Natural killer cell (primary cell): ENCODE measurements at regions not wholly inside any gene's neighbourhood (a gene's known extent, or its start where the extent isn't known, plus 50 kb on each side); places are given as distances from the start of the nearest gene placed in this dataset.

Source experiments
- ATAC-seq, 3 donors: fragments of 150-1000 bp in 2 of 3; fragments of 200-7000 bp in 1 of 3; cut with Tn5 transposase; 1 replicate in 1 of 3; 2 replicates in 2 of 3; pipeline ENCODE4 v1.10.0; 2021; ENCODE audit warnings: mild to moderate bottlenecking in 2 of 3, moderate library complexity in 2 of 3
- DNase-seq, 2 donors: peaks; one replicate each; pipeline versions ENCODE4 v3.0.0 to v3.0.0-alpha.2; 2013 to 2021; ENCODE audit warnings: mixed read lengths in 1 of 2
- H3K27ac ChIP-seq: one replicate; pipeline ENCODE4 v1.5.1; 2013; ENCODE audit warnings: mild to moderate bottlenecking, low read length
- H3K27me3 ChIP-seq: one replicate; pipeline ENCODE4 v1.6.1; 2013; ENCODE audit warnings: low read length; ENCODE audit not compliant: control insufficient read depth, insufficient read depth
- H3K36me3 ChIP-seq: one replicate; pipeline ENCODE4 v1.6.1; 2013; ENCODE audit warnings: low read length; ENCODE audit not compliant: control insufficient read depth, insufficient read depth
- H3K4me1 ChIP-seq: one replicate; pipeline ENCODE4 v1.6.1; 2013; ENCODE audit warnings: low read length; ENCODE audit not compliant: control insufficient read depth, insufficient read depth
- H3K4me3 ChIP-seq: one replicate; pipeline ENCODE4 v1.5.1; 2013; ENCODE audit warnings: low read length
- H3K9me3 ChIP-seq: one replicate; pipeline ENCODE4 v1.6.1; 2013; ENCODE audit warnings: low read length; ENCODE audit not compliant: control insufficient read depth, insufficient read depth
- H3K27ac Mint-ChIP-seq, 2 donors: one replicate each; pipeline ENCODE4 v1.8.0; 2022; ENCODE audit warnings: mild to moderate bottlenecking in 2 of 2, mixed read lengths in 2 of 2, moderate library complexity in 1 of 2
- H3K27me3 Mint-ChIP-seq, 2 donors: one replicate each; pipeline ENCODE4 v1.8.0; 2022; ENCODE audit warnings: low read depth in 2 of 2, mixed read lengths in 2 of 2
- H3K36me3 Mint-ChIP-seq: one replicate; pipeline ENCODE4 v1.8.0; 2022; ENCODE audit warnings: mixed read lengths
- H3K4me1 Mint-ChIP-seq, 2 donors: one replicate each; pipeline ENCODE4 v1.8.0; 2022; ENCODE audit warnings: mixed read lengths in 2 of 2
- H3K4me3 Mint-ChIP-seq: one replicate; pipeline ENCODE4 v1.8.0; 2022; ENCODE audit warnings: mild to moderate bottlenecking, moderate library complexity, mixed read lengths
- H3K9me3 Mint-ChIP-seq, 2 donors: one replicate each; pipeline ENCODE4 v1.8.0; 2022; ENCODE audit warnings: mixed read lengths in 2 of 2
- CTCF ChIP-seq: fragments of 200-600 bp; IDR thresholded peaks from one replicate; pipeline ENCODE4 v1.8.0; 2022; ENCODE audit warnings: antibody characterized with exemption
- WGBS: methylation state at CpG from one replicate; pipeline ENCODE4 v1.1.7; 2013; ENCODE audit warnings: missing lambda C conversion rate; ENCODE audit not compliant: insufficient coverage; 5-methylcytosine and 5-hydroxymethylcytosine counted together
- intact Hi-C: fragments of 100-400 bp; cut with micrococcal nuclease; formaldehyde crosslinking; loops from one replicate; pipeline ENCODE4 v1.14.2; 2022

DNA sequence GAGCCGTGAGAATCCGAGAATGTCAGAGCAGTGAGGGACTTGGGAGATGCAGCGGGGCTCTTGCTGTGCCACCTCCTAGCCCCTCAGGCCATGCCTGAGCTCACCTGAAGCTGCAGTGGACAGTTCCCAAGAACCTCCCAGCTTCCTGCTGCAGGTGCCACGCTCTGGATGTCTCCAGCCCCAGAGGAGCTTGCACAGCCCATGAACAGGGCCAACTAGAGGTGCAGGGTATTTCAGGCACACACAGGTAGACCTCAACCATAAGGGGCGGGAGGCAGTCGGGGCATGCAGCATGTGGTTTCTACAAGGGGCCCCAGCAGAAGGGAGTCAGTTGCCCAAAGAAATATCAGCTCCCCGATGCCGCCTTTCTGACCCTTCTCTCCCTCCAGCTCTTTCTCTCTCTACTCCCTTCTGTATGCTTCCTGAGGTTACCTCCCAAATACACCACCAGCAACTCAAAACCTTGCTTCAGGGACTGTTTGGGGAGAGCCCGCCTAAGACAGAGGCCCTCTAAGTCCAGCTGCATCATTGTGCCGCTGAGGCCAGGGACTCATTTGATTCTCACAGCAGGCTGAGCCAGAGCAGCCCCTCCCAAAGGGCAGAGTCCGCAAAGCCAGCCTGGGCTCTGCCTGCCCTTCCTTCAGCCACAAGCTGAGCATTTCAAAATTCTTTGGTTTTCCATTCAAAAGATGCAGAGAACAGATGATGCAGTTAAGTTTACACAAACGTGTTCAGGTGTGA, 209.8 kb downstream of the MATN1 start:
- H3K4me1 ChIP-seq: no peaks in the 10 kb centered on the region
- no peaks in the 10 kb centered on the region for H3K9me3 Mint-ChIP-seq
- H3K27me3 ChIP-seq: no peaks in the 10 kb centered on the region
- H3K4me1 Mint-ChIP-seq: no peaks in the 10 kb centered on the region
- H3K27me3 Mint-ChIP-seq: peaks cover 12 to 20% of the 10 kb centered on the region in 2 donors
- TF ChIP-seq CTCF: no peak
- no peaks in the 10 kb centered on the region for H3K36me3 ChIP-seq
- no peak overlapping the region for H3K4me3 Mint-ChIP-seq
- DNase-seq: no peak
- no peak overlapping the region for H3K27ac ChIP-seq
- H3K9me3 ChIP-seq: no peaks in the 10 kb centered on the region
- no peaks in the 10 kb centered on the region for H3K36me3 Mint-ChIP-seq
- no peak for ATAC-seq
- H3K4me3 ChIP-seq: no peak overlapping the region
- no peak overlapping the region for H3K27ac Mint-ChIP-seq
- intact Hi-C loops: no loop called here
- 74% methylated on average over 12 of the region's 12 CpGs for WGBS

DNA sequence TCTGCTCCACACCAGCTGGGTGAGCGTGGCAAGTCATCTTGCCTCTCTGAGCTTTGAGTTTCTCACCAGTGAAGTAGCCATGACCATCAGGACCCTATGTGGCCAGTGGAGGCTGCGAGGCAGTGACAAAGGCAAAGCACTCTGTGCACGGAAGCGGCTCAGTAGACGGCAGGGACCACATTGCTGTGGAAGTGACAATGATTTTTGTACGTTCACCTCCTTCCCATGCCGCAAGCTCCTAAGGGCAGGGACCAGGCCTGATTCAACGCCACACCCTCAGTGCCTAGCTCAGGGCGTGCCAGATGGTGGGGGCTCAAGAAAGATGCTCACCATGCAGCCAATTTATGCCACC, 210.5 kb downstream of the MATN1 start:
- Mint-ChIP-seq H3K27ac (no peak overlapping the region), H3K36me3 (no peaks in the 10 kb centered on the region), H3K4me3 (no peak overlapping the region), H3K4me1 (no peaks in the 10 kb centered on the region), H3K27me3 (peaks cover 15 to 20% of the 10 kb centered on the region in 2 donors), H3K9me3 (no peaks in the 10 kb centered on the region)
- no peak for ATAC-seq
- H3K27me3 ChIP-seq: no peaks in the 10 kb centered on the region
- H3K4me1 ChIP-seq: no peaks in the 10 kb centered on the region
- no peak overlapping the region for H3K4me3 ChIP-seq
- H3K27ac ChIP-seq: no peak overlapping the region
- intact Hi-C loops: no loop called here
- H3K9me3 ChIP-seq: no peaks in the 10 kb centered on the region
- no peak for DNase-seq
- no peaks in the 10 kb centered on the region for H3K36me3 ChIP-seq
- TF ChIP-seq CTCF: no peak
- 85% methylated on average over 9 of the region's 9 CpGs for WGBS

DNA sequence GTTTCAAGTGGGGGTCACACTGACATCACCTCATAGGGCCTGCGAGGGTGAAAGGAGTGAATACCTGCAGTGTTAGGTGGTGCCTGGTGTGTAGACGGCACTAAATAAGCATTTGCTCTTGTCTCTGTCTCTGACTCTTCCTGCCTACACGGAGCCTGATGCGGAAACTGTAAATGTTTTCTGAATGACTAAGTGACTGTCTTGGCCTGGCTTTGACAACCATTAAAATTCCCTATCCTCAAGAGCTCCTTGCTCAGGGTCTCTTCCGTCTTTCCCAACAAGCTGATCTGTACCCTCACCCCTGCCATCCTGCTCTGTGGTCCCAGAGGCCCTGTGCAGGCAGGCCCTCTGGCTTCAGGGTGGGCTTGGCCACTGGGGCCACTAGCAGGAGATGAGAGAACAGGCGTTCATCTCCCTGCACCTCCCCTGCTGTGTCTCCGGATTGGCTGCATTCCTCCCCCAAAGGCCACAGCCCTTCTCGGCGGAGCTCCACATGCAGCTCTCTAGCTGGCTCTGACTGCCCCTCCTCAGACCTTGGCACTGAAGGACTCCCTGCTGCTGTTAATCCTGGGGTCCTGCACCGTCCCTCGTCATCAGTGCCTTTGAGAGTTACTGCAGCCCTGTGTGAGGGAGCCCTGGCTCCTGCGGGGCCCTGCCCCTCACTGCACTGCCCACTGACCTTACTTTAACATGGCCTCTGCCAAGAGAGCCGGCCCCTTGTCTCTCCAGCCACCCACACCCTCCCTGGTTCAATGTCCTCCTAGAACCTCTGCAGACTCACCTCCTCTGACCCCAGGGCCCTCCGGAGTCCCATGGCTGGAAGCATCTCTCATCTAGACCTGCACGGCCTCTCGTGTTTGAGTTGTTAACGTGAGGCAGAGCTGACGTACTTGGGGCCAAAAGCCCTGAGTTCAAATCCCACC, 211.1 kb downstream of the MATN1 start:
- intact Hi-C loops: no loop called here
- ATAC-seq (no peak), DNase-seq (no peak)
- 59% methylated on average over 18 of the region's 18 CpGs for WGBS
- H3K36me3 ChIP-seq: no peaks in the 10 kb centered on the region
- H3K27me3 Mint-ChIP-seq: peaks cover 15 to 20% of the 10 kb centered on the region in 2 donors
- TF ChIP-seq CTCF: no peak
- no peak overlapping the region for H3K4me3 Mint-ChIP-seq
- no peak overlapping the region for H3K4me3 ChIP-seq
- H3K9me3 ChIP-seq: no peaks in the 10 kb centered on the region
- H3K4me1 ChIP-seq: no peaks in the 10 kb centered on the region
- H3K27me3 ChIP-seq: no peaks in the 10 kb centered on the region
- H3K27ac Mint-ChIP-seq: no peak overlapping the region
- H3K9me3 Mint-ChIP-seq: no peaks in the 10 kb centered on the region
- H3K36me3 Mint-ChIP-seq: no peaks in the 10 kb centered on the region
- H3K27ac ChIP-seq: no peak overlapping the region
- no peaks in the 10 kb centered on the region for H3K4me1 Mint-ChIP-seq
